GM18502 (cell line): ENCODE measurements at regions not wholly inside any gene's neighbourhood (a gene's known extent, or its start where the extent isn't known, plus 50 kb on each side); places are given as distances from the start of the nearest gene placed in this dataset.

Experiments used
- ATAC-seq: cut with Tn5 transposase; IDR thresholded peaks from one replicate; pipeline ENCODE4 v1.9.1; 2021; ENCODE audit warnings: mild to moderate bottlenecking; ENCODE audit not compliant: unreplicated experiment, poor library complexity

DNA sequence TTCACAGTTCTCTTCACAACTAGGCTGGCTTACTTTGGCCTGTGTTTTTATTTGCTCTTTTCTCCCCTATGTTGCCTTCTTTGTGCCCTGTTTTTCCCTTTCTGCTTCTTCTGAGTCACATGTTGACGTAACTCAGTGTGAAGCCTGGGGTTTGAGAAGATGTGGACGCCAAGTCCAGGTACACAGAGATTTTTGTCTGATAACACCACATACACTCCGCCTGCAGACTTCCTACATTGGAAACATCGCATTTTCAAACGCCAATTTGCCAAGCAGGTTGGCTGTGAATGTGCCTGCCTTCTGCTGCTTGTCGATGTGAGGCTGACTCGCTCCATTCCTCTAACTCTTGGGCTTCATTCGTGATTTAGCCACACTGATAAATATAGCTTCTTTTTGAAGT lies 62.6 kb upstream of the FN1 start:
- ATAC-seq, result no peak

DNA sequence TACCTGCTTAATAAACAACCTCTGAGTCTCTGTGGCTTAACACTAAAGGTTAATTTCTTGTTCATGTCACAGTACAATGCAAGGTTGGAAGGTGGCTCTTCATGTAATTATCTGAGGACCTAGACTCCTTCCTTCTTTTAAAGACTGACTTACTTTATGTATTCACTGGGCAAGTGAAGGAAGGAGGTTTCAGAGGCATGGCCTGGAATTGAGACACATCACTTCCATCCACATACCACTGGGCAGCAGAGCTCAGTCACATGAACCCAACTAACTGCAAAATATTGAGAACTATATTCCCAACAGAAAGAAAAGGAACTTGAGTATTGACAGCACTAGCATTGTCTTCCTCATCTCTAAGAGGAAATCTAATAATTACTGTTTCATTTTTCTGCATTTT lies 57.5 kb upstream of the FN1 start:
- ATAC-seq, result no peak

DNA sequence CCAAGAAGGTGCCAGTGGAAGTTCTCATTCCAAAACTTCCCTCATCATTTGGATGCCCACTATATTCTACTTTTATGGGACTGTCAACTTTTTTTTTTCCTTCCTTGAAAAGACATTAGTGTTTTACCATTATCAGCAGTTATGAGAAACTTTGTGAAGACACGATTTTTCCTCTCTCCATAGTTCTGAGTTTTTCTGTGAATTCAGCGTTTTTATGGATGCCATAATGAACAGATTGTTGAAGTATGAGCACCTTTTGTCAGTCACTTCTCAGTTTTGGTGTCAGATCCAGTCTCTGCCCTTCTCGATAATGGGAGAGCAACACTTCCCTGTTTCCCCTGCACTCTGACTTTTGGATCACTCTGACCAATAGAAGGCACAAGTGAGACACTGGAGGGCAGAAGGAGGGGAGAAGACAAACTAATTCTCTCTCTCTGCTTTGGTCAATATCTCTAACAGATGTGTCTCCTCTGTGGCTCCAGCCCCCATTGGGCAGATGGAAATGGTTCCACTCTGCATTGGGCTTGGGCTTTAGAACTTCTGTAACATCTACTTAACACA lies 53.5 kb upstream of the FN1 start:
- no peak for ATAC-seq

DNA sequence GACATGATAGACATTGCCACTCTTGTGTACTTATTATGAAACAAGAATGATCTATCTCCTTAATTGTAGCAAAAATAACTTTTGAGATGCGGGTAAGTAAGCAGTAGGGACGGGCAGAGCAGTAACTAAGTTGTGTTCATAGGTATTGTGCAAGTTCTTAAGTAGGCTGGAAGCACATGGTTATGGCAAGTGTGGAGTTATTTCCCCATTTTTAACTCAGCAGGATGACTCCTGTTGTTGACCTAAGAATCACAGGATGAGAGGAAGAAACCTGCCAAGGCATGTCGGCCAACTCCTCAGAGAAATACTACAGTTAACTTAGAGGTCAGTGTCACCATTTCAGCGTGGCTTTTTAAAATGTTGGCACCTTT lies 51.1 kb upstream of the FN1 start:
- ATAC-seq, result no peak

DNA sequence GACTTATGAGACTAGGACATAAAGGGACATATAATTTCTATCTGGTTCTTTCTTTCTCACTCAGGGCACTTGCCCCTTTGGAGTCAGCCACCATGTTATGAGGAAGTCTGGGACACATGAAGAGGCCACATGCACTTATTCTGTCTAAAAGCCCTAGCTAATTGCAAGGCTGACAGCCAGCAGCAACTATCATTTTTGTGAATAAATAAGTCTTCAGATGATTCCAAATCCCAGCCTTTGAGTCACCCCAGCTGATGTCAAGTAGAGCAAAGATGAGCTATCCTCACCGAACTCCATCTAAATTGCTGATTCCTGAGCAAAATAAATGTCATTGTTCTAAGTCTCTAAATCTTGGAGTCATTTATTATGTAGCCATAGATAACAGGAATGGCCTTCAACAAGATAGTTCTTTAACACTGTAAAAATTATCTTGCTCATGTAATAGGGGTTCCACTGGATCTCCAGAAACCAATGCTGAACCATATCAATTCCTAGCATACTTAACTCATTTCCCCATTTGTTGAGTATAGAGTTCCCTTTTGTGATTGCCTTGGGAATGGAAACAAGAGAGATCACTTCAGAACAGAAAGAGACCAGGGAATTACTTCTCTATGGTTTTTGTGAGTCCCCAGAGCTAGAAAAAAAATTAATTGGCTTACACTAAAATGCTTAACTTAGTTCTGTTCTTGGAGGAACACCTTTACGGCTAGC lies 50.6 kb upstream of the FN1 start:
- ATAC-seq, result no peak
